Astrocyte (in vitro differentiated cells and primary cell): ENCODE measurements at regions not wholly inside any gene's neighbourhood (a gene's known extent, or its start where the extent isn't known, plus 50 kb on each side); places are given as distances from the start of the nearest gene placed in this dataset.

ENCODE experiments used
- CTCF ChIP-seq: IDR thresholded peaks from 2 replicates; pipeline ENCODE4 v1.5.1; 2011; ENCODE audit warnings: low read depth, mild to moderate bottlenecking, inconsistent platforms, low read length, moderate library complexity; ENCODE audit not compliant: insufficient read depth
- EZH2 ChIP-seq: IDR thresholded peaks from 2 replicates; pipeline ENCODE4 v1.6.1; 2012; ENCODE audit warnings: mild to moderate bottlenecking, low read length, inconsistent platforms; ENCODE audit not compliant: insufficient read depth

GRCh38 chr4:155529716-155530115, 136.9 kb upstream of the GUCY1A1 start:
- TF ChIP-seq CTCF, result no peak
- TF ChIP-seq EZH2, result no peak
